Stimulated activated memory B cell treated with anti-CD40 and anti-IgM and Interleukin-4, amounts not matched to agents 10 μg/mL and 1 μg/mL and 100 μg/mL, for 72 hours (primary cell): ENCODE measurements at regions not wholly inside any gene's neighbourhood (a gene's known extent, or its start where the extent isn't known, plus 50 kb on each side); places are given as distances from the start of the nearest gene placed in this dataset.

Experiments used
- ATAC-seq: fragments of 150-1000 bp; cut with Tn5 transposase; 2 replicates; pipeline ENCODE4 v1.10.0; 2021
- H3K27ac Mint-ChIP-seq: one replicate; pipeline ENCODE4 v1.8.0; 2022; ENCODE audit warnings: mild to moderate bottlenecking, mixed read lengths
- H3K27me3 Mint-ChIP-seq: one replicate; pipeline ENCODE4 v1.8.0; 2022; ENCODE audit warnings: mixed read lengths
- H3K36me3 Mint-ChIP-seq: one replicate; pipeline ENCODE4 v1.8.0; 2022; ENCODE audit warnings: mixed read lengths
- H3K4me1 Mint-ChIP-seq: one replicate; pipeline ENCODE4 v1.8.0; 2022; ENCODE audit warnings: mixed read lengths
- H3K4me3 Mint-ChIP-seq: one replicate; pipeline ENCODE4 v1.8.0; 2022; ENCODE audit warnings: mild to moderate bottlenecking, moderate library complexity, mixed read lengths
- H3K9me3 Mint-ChIP-seq: one replicate; pipeline ENCODE4 v1.8.0; 2022; ENCODE audit warnings: mixed read lengths

DNA sequence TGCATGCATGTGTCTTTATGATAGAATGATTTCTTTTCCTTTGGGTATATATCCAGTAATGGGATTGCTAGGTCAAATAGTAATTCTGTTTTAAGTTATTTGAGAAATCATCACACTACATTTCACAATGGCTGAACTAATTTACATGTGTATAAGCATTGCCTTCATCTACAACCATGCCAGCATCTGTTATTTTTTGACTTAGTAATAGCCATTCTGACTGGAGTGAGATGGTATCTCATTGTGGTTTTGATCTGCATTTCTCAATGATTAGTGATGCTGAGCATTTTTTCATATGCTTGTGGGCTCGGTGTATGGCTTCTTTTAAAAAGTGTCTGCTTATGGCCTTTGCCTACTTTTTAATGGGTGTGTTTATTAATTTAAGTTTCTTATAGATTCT, 102.3 kb upstream of the CCDC112 start:
- H3K9me3 Mint-ChIP-seq = peaks cover 4% of the 10 kb centered on the region
- no peak for ATAC-seq
- H3K27ac Mint-ChIP-seq = no peak overlapping the region
- H3K36me3 Mint-ChIP-seq = no peaks in the 10 kb centered on the region
- no peak overlapping the region for H3K4me3 Mint-ChIP-seq
- no peaks in the 10 kb centered on the region for H3K4me1 Mint-ChIP-seq
- no peaks in the 10 kb centered on the region for H3K27me3 Mint-ChIP-seq

DNA sequence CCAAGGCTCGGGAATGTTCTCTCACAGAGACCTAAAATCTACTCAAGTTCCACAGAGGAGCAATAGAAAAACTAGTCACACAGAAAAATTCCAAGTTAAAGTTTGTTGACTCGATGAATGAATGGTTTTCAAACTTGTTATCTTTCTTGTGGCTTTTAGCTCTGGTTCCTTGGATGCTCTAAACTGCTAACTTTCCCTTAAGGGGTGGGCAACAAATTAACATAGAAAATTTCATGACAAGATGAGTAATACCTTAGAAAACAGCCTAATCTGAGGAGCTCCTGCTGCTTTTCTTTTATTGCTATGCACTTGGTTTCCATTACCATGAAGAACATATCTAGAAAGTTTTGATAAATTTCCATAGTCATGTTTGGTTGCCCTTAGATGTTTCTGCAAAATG, 100.2 kb upstream of the CCDC112 start:
- ATAC-seq = no peak
- Mint-ChIP-seq H3K9me3 (peaks cover 4% of the 10 kb centered on the region), H3K27me3 (no peaks in the 10 kb centered on the region), H3K36me3 (no peaks in the 10 kb centered on the region), H3K4me1 (no peaks in the 10 kb centered on the region), H3K4me3 (no peak overlapping the region), H3K27ac (no peak overlapping the region)

DNA sequence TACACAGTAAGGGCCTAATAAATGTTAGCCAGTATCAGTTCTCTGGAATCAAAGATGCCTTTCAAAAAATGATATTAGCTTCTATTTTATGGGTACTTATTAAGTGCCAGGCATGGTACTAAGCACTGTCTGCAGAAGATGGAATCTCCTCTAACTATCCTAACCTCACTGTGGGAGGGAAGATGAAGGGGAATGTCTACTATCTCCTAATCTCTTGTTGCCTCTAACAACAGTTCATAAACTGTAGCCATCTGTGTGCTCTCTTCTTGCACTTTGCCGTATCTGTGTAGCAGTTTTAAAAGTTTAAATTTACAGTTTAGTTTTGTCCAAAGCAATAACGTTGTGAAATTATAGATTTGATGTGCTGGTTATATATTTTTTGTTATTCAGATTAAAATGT, 99.6 kb upstream of the CCDC112 start:
- Mint-ChIP-seq H3K27me3 (no peaks in the 10 kb centered on the region), H3K4me3 (no peak overlapping the region), H3K4me1 (no peaks in the 10 kb centered on the region), H3K36me3 (no peaks in the 10 kb centered on the region), H3K27ac (no peak overlapping the region), H3K9me3 (peaks cover 4% of the 10 kb centered on the region)
- no peak for ATAC-seq

DNA sequence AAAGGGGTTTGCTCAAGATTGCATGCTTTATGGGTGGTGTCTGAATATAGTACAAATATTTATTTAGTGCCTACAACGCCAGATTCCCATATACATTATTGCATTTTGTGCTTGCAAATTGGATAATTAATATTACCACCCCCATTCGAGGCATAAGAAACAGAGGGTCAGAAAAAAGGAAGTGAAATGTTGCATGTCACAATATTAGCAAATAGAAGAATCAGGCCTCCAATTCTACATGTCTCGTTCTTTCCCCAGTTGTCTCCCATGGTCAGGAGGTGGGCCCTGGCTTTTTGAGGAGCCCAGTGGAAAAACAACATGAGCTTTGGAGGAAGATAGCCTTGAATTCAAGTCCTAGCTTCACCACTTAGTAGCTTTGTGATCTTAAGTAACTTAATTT, 98.1 kb upstream of the CCDC112 start:
- Mint-ChIP-seq H3K27ac (no peak overlapping the region), H3K36me3 (no peaks in the 10 kb centered on the region), H3K9me3 (peaks cover 4% of the 10 kb centered on the region), H3K4me1 (no peaks in the 10 kb centered on the region), H3K27me3 (no peaks in the 10 kb centered on the region), H3K4me3 (no peak overlapping the region)
- no peak for ATAC-seq

DNA sequence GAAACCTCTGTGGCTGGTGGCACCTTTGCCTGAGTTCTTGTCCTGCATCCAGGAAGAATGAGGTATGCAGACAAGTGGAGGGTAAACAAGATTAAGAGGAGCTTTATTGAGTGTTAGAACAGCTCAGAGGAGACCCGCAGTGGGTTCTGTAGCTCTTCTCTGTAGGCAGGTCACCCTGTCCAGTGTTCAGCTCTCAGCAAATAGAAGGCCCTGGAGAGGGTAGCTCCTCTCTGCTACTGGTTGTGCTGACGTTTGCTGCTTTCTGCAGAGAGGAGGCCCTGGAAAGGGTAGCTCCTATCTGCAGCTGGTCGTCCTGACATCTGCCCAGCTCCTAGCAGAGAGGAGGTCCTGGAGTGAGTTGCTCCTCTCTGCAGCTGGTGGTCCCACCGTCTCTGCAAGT, 96.8 kb upstream of the CCDC112 start:
- no peaks in the 10 kb centered on the region for H3K36me3 Mint-ChIP-seq
- peaks cover under 1% of the 10 kb centered on the region for H3K9me3 Mint-ChIP-seq
- ATAC-seq = peak; percentile 18
- no peaks in the 10 kb centered on the region for H3K4me1 Mint-ChIP-seq
- no peaks in the 10 kb centered on the region for H3K27me3 Mint-ChIP-seq
- no peak overlapping the region for H3K27ac Mint-ChIP-seq
- no peak overlapping the region for H3K4me3 Mint-ChIP-seq

DNA sequence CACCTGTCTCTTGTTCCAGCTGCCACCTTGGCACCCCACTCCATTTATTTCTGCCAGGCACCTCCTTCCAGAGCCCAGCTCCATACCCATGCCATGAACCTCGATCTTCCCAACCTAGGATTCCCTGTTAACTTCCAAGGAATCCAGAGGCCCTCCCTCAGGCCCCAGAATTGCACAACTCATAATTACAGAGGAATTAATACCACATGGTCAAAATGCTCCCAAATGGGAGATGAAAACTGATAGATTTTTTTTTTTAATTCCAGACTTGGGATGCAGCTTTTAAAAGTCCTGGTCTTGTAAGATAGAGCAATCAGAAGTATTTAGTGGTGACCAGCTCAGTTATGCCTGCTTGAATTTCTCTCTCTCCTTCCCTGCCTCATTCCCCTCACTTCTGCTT, 96.2 kb upstream of the CCDC112 start:
- ATAC-seq = no peak
- Mint-ChIP-seq H3K27me3 (no peaks in the 10 kb centered on the region), H3K36me3 (no peaks in the 10 kb centered on the region), H3K9me3 (no peaks in the 10 kb centered on the region), H3K4me3 (no peak overlapping the region), H3K4me1 (no peaks in the 10 kb centered on the region), H3K27ac (no peak overlapping the region)

DNA sequence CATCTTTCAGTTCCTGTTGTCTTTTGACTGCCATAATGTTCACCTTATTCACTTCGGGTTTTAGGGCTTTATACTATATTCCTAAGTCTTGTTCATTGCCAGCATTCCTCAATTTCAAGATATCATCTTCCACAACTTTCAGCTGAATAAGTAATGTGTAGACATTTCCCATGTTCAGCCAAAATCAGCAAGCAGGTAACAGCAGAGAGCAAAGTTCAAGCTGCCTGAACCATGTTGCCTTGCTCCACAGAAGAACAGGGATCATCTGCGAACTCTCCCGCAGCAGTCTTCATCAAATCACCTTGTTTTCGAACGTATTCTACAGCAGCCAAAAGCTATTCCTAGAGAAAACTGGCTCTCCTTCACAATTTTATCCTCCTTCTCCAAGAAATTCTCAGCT, 95.3 kb upstream of the CCDC112 start:
- no peak overlapping the region for H3K4me3 Mint-ChIP-seq
- no peaks in the 10 kb centered on the region for H3K27me3 Mint-ChIP-seq
- H3K9me3 Mint-ChIP-seq = no peaks in the 10 kb centered on the region
- no peaks in the 10 kb centered on the region for H3K36me3 Mint-ChIP-seq
- no peak overlapping the region for H3K27ac Mint-ChIP-seq
- H3K4me1 Mint-ChIP-seq = no peaks in the 10 kb centered on the region
- no peak for ATAC-seq

DNA sequence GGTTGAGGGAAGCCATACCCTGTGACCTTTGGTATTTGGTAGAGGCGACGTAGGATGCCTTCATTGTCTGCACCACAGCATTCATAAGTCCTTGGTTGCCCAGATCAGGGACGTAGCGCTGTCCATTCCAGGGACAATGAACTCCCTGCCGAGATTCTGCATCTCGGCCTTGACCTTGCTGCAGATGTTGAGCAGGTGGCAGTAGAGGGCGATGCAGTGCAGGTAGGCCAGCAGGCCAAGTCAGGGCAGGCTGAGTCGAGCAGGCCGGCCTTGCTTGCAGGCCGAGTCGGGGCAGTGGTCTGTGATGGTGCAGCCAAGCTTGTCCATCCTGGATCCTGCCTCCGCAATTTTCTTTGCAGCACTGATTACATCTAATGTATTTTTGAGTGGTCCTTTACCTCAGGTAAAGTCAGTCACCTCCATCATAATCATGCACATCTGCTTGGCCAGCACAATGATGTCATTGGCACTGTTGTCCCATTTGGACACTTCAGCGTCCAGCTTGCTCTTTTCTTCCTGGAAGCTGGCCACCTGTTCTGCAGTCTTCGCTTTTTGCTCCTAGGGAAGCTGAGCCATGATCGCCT, 93.4 kb upstream of the CCDC112 start:
- peak; percentile 55 for ATAC-seq
- H3K4me3 Mint-ChIP-seq = no peak overlapping the region
- H3K27me3 Mint-ChIP-seq = no peaks in the 10 kb centered on the region
- no peak overlapping the region for H3K27ac Mint-ChIP-seq
- H3K9me3 Mint-ChIP-seq = no peaks in the 10 kb centered on the region
- H3K4me1 Mint-ChIP-seq = no peaks in the 10 kb centered on the region
- H3K36me3 Mint-ChIP-seq = no peaks in the 10 kb centered on the region

DNA sequence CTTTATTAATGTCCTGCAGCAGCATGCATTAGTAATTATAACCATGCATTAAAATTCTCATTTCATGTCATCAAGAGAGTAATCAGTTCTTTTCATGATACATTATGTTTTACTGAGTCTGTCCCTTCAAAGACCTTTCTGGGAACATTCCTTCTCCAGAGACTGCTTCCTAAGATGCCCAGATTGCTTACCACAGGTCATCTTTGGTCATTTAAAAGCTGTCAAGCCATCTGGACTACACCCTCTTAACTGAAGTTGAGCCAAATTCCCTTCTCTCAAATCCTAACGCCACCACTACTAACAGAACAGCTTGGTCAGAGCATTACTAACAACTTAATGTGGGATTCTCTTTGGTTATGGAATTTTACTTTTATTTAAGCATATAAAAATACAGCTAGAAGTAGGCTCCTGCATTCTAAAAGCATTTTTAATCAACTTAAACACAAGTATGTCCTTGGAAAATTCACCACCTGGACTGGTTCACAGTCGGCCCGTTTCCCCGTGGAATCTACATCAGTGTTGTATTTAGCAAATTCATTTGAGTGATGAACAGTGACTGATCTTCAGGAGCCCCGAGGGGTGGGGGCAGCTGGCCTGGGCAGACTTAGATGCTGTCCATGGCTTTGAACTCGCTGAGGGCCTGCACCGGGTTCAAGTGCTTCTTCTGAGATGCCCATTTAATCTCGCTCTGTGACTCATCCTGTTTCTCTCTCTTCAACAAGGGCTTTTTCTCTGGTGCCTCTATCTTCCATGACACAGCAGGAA, 92.8 kb upstream of the CCDC112 start:
- Mint-ChIP-seq H3K4me1 (no peaks in the 10 kb centered on the region), H3K36me3 (no peaks in the 10 kb centered on the region), H3K27ac (no peak overlapping the region), H3K9me3 (no peaks in the 10 kb centered on the region), H3K4me3 (no peak overlapping the region), H3K27me3 (no peaks in the 10 kb centered on the region)
- no peak for ATAC-seq

DNA sequence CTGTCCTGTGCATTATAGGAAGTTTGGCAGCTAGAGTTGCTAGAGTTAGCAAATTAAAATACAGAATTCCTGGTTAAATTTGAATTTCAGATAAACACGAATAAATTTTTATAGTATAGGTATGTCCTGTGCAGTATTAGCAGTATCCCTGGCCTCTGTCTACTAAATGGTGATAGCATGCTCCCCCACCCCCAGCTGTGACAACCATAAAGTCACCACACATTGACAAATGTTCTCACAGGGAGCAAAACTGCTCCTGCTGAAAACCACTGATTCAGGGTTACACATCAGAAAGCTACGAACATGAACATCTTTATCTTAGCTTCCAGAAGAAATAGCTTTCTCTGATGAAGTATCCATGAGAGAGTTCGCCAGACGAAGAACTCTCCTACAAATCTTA, 91.8 kb upstream of the CCDC112 start:
- no peaks in the 10 kb centered on the region for H3K4me1 Mint-ChIP-seq
- H3K27me3 Mint-ChIP-seq = no peaks in the 10 kb centered on the region
- no peak overlapping the region for H3K4me3 Mint-ChIP-seq
- no peak for ATAC-seq
- no peaks in the 10 kb centered on the region for H3K36me3 Mint-ChIP-seq
- no peak overlapping the region for H3K27ac Mint-ChIP-seq
- no peaks in the 10 kb centered on the region for H3K9me3 Mint-ChIP-seq

DNA sequence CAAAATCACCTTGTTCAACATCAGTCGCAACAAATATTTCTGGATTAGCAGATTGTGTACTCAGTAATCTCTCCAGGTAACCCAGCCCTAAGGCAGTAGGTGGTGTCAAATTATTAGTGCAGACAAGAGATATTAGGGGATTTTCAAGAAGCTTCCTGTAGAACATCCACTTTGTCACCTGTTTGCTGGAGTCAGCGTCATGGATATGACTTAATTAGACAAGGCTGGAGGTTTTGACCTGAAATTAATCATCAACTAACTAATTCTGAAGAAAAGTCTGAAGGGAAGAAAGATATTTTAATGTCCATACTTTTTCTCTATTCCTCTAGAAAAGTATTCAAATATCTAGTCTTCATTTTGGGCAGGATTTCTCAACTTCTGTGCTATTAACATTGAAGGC, 91.4 kb upstream of the CCDC112 start:
- Mint-ChIP-seq H3K27ac (no peak overlapping the region), H3K27me3 (no peaks in the 10 kb centered on the region), H3K4me3 (no peak overlapping the region), H3K36me3 (no peaks in the 10 kb centered on the region), H3K9me3 (no peaks in the 10 kb centered on the region), H3K4me1 (no peaks in the 10 kb centered on the region)
- ATAC-seq = no peak

DNA sequence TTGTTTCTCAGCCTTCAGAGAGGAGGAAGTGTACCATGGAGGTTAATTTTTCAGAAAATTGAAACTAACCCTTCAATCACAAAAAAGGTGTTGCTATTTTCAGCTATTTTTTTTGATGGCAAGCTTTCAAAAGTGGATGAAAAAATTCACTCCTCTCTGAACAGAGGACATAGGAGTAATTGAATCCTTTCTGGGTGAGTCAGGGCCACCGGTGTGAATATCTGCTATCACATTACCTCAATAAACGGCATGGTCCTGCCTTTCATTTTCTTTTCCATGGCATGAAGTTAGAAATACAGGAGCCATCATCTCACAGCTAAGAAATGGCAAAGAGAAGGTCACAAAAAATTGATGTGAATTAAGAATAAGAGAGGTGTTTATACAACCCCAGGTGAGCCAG, 90.2 kb upstream of the CCDC112 start:
- Mint-ChIP-seq H3K27me3 (no peaks in the 10 kb centered on the region), H3K4me1 (no peaks in the 10 kb centered on the region), H3K27ac (no peak overlapping the region), H3K9me3 (no peaks in the 10 kb centered on the region), H3K36me3 (no peaks in the 10 kb centered on the region), H3K4me3 (no peak overlapping the region)
- no peak for ATAC-seq

DNA sequence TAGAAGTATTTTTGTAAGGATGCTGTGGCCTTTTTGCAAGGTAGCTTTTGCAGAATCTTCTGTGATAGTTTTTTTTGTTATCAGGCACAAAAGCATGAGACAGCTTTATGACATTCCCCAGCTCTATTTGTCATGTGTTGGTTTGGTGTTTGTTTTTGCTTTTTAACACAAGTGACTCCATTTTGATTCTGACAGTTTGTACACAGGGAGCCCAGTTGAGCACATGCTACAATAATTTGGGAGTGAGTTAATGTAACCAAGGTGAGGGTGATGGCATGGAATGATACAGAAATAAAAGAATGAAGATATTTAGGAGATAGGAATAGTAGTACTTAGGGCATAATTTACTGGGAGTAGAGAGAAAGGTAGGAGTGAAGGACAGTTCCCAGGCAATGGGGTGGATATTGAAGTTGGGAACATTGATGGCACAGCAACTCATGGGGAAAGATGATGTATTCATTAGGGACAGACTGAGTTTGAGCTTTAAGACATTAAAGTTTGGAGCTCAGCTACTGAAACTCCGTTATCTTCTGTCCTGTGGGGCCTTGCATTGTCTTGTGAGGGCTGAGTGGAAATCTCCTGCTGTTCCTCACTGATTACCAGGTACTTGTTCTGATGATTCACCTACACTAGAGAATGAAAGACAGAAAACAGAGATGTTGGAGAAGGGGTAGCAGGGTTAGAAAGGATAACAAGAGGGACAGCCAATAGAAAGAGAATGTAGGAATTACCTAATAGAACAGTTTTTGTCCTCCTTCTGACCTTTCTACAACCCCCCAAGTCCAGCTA, 88.3 kb upstream of the CCDC112 start:
- Mint-ChIP-seq H3K27ac (no peak overlapping the region), H3K4me1 (no peaks in the 10 kb centered on the region), H3K9me3 (no peaks in the 10 kb centered on the region), H3K4me3 (no peak overlapping the region), H3K27me3 (no peaks in the 10 kb centered on the region), H3K36me3 (no peaks in the 10 kb centered on the region)
- no peak for ATAC-seq

DNA sequence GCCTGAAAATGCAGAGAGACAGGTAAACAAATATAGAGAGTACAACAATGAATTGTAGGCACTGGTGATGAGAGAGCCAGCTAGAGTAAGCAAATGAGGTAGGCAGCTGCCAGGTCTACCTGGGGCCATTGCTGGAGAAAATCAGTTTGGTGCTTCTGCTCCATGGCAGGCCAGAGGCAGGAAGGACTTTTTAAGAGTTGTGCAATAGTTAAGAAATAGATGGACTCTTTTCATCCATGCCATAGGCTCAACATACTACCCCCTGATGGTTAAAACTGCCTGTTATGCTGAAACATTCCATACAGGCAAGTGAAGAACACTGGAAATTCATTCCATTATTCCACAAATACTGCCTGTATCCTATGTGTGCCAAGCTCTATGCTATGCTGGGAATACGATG, 86.5 kb upstream of the CCDC112 start:
- no peak overlapping the region for H3K4me3 Mint-ChIP-seq
- no peaks in the 10 kb centered on the region for H3K9me3 Mint-ChIP-seq
- no peaks in the 10 kb centered on the region for H3K27me3 Mint-ChIP-seq
- H3K4me1 Mint-ChIP-seq = no peaks in the 10 kb centered on the region
- no peaks in the 10 kb centered on the region for H3K36me3 Mint-ChIP-seq
- ATAC-seq = no peak
- H3K27ac Mint-ChIP-seq = no peak overlapping the region

DNA sequence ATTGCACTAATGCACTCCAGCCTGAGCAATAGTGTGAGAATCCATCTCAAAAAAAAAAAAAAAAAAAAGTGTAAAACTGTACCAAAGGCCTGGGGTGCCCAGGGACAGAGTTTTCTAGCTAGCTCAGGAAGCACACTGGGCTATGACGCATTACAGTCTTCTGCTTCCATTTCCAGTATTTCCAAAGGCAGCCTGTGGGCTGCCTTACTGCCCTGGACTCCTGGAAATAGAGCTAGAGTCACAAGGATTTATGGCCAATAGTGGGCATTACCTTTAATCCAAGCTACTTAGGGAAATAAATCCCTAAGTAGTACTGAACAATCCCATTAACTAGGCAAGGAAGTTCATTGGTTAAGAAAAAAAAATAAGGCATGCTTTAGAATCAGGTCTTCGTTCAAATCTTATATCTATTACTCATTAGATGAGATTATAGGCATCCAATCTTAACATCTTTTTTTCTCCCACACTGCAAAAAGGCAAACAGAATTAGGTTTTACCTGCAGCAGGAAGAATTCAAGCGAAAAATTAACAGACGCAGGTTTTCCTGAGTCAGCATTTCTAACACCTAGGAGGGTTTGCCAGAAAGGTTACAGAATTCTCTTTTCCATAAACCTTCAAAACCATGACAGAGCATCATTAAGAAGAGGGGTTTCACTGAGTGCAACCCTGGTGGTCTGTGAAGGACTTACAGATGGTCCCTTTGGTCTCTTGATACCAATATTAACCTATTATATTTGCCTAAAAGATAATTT, 85.6 kb upstream of the CCDC112 start:
- ATAC-seq = no peak
- Mint-ChIP-seq H3K9me3 (no peaks in the 10 kb centered on the region), H3K27me3 (no peaks in the 10 kb centered on the region), H3K27ac (no peak overlapping the region), H3K36me3 (no peaks in the 10 kb centered on the region), H3K4me1 (no peaks in the 10 kb centered on the region), H3K4me3 (no peak overlapping the region)
